ENCODE measurements at regions not wholly inside any gene's neighbourhood (a gene's known extent, or its start where the extent isn't known, plus 50 kb on each side); places are given as distances from the start of the nearest gene placed in this dataset.

DNA sequence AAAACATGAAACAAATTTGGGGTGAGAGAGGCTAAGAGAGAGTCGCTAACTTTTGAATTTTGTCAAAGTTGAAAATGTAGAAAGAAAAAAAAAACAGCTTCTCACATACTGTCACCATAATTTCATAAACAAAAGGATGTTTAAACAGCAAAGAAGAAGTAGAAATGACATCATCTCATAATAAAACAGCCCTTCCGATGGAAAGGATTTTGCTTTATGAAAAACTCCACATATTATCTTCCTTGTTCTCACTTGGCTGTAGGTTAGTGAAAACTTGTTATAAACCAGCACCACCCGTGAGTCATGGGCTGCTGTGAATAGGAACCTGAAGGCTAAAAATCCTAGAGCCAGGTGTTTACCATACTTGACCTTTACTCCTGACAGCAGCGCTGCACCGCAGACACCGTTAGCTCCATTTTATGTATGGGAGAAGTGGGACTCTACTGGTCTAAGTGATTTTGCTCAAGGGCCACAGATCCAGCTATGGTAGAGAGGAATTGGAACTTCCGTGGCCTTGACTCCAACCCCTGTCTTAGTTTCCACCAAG is 63.0 kb upstream of the VRK1 start:
- no peaks in the 10 kb centered on the region for H3K9me3 ChIP-seq (ENCODE audit: control extremely low read depth in 1 of 3, control insufficient read depth in 2 of 3, insufficient read depth in 1 of 3, low read length in 2 of 3)
- Mint-ChIP-seq H3K4me3 (no peak overlapping the region), H3K4me1 (peaks cover 3% of the 10 kb centered on the region), H3K27ac (no peak overlapping the region), H3K27me3 (peaks cover 39% of the 10 kb centered on the region), H3K9me3 (ENCODE audit: insufficient read depth) (no peaks in the 10 kb centered on the region)
- ATAC-seq (ENCODE audit: low read depth) (no peak), DNase-seq (no peak)
- H3K9ac ChIP-seq (ENCODE audit: low read length), result no peak overlapping the region
- no peak for TF ChIP-seq EZH2 (IDR thresholded peaks at IDR 0.05; ENCODE audit: borderline replicate concordance, insufficient read depth, low read depth, low read length, poor library complexity, severe bottlenecking)
- TF ChIP-seq, protein P1, sequence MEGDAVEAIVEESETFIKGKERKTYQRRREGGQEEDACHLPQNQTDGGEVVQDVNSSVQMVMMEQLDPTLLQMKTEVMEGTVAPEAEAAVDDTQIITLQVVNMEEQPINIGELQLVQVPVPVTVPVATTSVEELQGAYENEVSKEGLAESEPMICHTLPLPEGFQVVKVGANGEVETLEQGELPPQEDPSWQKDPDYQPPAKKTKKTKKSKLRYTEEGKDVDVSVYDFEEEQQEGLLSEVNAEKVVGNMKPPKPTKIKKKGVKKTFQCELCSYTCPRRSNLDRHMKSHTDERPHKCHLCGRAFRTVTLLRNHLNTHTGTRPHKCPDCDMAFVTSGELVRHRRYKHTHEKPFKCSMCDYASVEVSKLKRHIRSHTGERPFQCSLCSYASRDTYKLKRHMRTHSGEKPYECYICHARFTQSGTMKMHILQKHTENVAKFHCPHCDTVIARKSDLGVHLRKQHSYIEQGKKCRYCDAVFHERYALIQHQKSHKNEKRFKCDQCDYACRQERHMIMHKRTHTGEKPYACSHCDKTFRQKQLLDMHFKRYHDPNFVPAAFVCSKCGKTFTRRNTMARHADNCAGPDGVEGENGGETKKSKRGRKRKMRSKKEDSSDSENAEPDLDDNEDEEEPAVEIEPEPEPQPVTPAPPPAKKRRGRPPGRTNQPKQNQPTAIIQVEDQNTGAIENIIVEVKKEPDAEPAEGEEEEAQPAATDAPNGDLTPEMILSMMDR (IDR thresholded peaks at IDR 0.05), result no peak
- POLR2A ChIA-PET, result no interaction called here
- 90% methylated on average over 4 of the region's 7 CpGs for WGBS (ENCODE audit: insufficient coverage)
- intact Hi-C loops (cut with micrococcal nuclease), result no loop called here
- H2AFZ ChIP-seq (ENCODE audit: insufficient read depth, low read depth, low read length, poor library complexity, severe bottlenecking), result no peak overlapping the region
- no peaks in the 10 kb centered on the region for H3K79me2 ChIP-seq (ENCODE audit: control insufficient read depth, insufficient read depth, low read length)
- CTCF ChIA-PET, result no interaction called here
- H3K27me3 ChIP-seq (replicated peaks in 1 of 4; ENCODE audit: control extremely low read depth in 1 of 4, control insufficient read depth in 3 of 4, insufficient read depth in 4 of 4, low read length in 3 of 4), result peaks cover 0 to 19% (median 5%) of the 10 kb centered on the region in 4 experiments
- H3K36me3 ChIP-seq (replicated peaks in 1 of 2; ENCODE audit: control extremely low read depth in 1 of 2, control insufficient read depth in 1 of 2, extremely low read depth in 1 of 2, insufficient read depth in 2 of 2, low read length in 1 of 2), result no peaks in the 10 kb centered on the region
- H3K4me3 ChIP-seq (ENCODE audit: control extremely low read depth in 1 of 5, extremely low read depth in 1 of 5, insufficient read depth in 1 of 5, low read depth in 2 of 5, low read length in 4 of 5), result no peak overlapping the region
- peaks cover 4 to 5% of the 10 kb centered on the region in 2 donors for H3K4me1 ChIP-seq (ENCODE audit: control insufficient read depth in 2 of 2, insufficient read depth in 2 of 2, low read length in 2 of 2)
- no peak overlapping the region for H3K4me2 ChIP-seq (replicated peaks; ENCODE audit: low read depth, low read length, poor library complexity, severe bottlenecking)
- H3K27ac ChIP-seq (ENCODE audit: low read length in 2 of 2), result no peak overlapping the region
- no peaks in the 10 kb centered on the region for H4K20me1 ChIP-seq (ENCODE audit: control insufficient read depth, insufficient read depth, low read length, poor library complexity, severe bottlenecking)

DNA sequence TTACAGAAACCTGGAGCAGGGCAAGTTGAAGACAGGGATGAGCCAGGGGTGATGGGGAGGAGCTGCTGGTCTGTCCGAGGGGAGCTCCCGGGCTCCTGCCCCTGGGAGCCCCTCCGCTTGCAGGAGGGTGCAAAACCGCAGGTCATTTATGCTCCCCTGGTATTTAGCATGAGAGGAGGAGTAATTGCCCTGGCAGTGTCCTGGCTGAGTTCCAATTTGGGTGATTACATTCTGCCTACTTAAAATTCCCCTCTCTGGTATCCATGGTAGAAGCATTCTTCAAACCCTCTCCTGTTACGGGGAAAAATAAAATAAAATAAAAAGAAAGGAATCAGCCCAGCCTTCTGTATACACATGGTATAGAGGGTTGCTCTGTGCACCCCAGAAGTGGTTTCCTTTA is 61.7 kb upstream of the VRK1 start:
- ChIA-PET POLR2A (no interaction called here), CTCF (no interaction called here)
- TF ChIP-seq EZH2 (IDR thresholded peaks at IDR 0.05; ENCODE audit: borderline replicate concordance, insufficient read depth, low read depth, low read length, poor library complexity, severe bottlenecking), result no peak
- TF ChIP-seq, protein P1 (IDR thresholded peaks at IDR 0.05), result no peak
- intact Hi-C loops (cut with micrococcal nuclease), result no loop called here
- DNase-seq (no peak), ATAC-seq (ENCODE audit: low read depth) (no peak)
- no peak overlapping the region for H3K4me3 ChIP-seq (ENCODE audit: control extremely low read depth in 1 of 5, extremely low read depth in 1 of 5, insufficient read depth in 1 of 5, low read depth in 2 of 5, low read length in 4 of 5)
- peaks cover 0 to 29% (median 11%) of the 10 kb centered on the region in 4 experiments for H3K27me3 ChIP-seq (replicated peaks in 1 of 4; ENCODE audit: control extremely low read depth in 1 of 4, control insufficient read depth in 3 of 4, insufficient read depth in 4 of 4, low read length in 3 of 4)
- H3K27ac ChIP-seq (ENCODE audit: low read length in 2 of 2), result no peak overlapping the region
- Mint-ChIP-seq H3K4me1 (peaks cover 3% of the 10 kb centered on the region), H3K27ac (no peak overlapping the region), H3K9me3 (ENCODE audit: insufficient read depth) (no peaks in the 10 kb centered on the region), H3K27me3 (peaks cover 50% of the 10 kb centered on the region), H3K4me3 (no peak overlapping the region)
- H2AFZ ChIP-seq (ENCODE audit: insufficient read depth, low read depth, low read length, poor library complexity, severe bottlenecking), result no peak overlapping the region
- H3K4me2 ChIP-seq (replicated peaks; ENCODE audit: low read depth, low read length, poor library complexity, severe bottlenecking), result no peak overlapping the region
- peaks cover 4 to 5% of the 10 kb centered on the region in 2 donors for H3K4me1 ChIP-seq (ENCODE audit: control insufficient read depth in 2 of 2, insufficient read depth in 2 of 2, low read length in 2 of 2)
- no peaks in the 10 kb centered on the region for H3K9me3 ChIP-seq (ENCODE audit: control extremely low read depth in 1 of 3, control insufficient read depth in 2 of 3, insufficient read depth in 1 of 3, low read length in 2 of 3)
- no peaks in the 10 kb centered on the region for H3K36me3 ChIP-seq (replicated peaks in 1 of 2; ENCODE audit: control extremely low read depth in 1 of 2, control insufficient read depth in 1 of 2, extremely low read depth in 1 of 2, insufficient read depth in 2 of 2, low read length in 1 of 2)
- H3K79me2 ChIP-seq (ENCODE audit: control insufficient read depth, insufficient read depth, low read length), result no peaks in the 10 kb centered on the region
- 80% methylated on average over 1 of the region's 5 CpGs for WGBS (ENCODE audit: insufficient coverage)
- H4K20me1 ChIP-seq (ENCODE audit: control insufficient read depth, insufficient read depth, low read length, poor library complexity, severe bottlenecking), result no peaks in the 10 kb centered on the region
- no peak overlapping the region for H3K9ac ChIP-seq (ENCODE audit: low read length)

Measured in B cell (primary cell).